ENCODE measurements at regions not wholly inside any gene's neighbourhood (a gene's known extent, or its start where the extent isn't known, plus 50 kb on each side); places are given as distances from the start of the nearest gene placed in this dataset. TPM values are rescaled to one million over a fixed set of nuclear protein-coding genes. Genes with fewer than 3 reads are reported as not detected.

DNA sequence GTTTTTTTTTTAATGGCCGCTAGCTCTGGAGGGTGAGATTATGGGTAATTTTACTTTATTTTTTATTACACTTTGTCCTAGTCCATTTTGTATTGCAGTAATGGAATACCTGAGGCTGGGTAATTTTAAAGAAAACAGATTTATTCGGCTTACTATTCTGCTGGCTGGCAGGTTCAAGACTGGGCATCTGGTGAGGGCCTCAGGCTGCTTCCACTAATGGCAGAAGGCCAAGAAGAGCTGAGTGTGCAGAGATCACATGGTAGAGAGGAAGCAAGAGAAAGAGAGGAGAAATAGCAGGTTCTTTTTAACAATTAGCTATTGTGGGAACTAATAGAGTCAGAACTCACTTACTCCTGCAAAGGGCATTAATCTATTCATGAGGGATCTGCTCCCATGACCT, 52.4 kb upstream of the ARHGAP28 start:
- Histone ChIP-seq H3K79me1 (replicated peaks; ENCODE audit: low read length, poor library complexity, severe bottlenecking) (no peaks in the 10 kb centered on the region), H4K8ac (ENCODE audit: low read length) (no peak overlapping the region), H2AFZ (ENCODE audit: low read depth, low read length) (no peak overlapping the region), H3K4me1 (ENCODE audit: control insufficient read depth, insufficient read depth, low read depth, low read length) (peaks cover 1% of the 10 kb centered on the region), H3K4me2 (ENCODE audit: low read length, poor library complexity, severe bottlenecking) (no peak overlapping the region), H3K27ac (ENCODE audit: low read length, poor library complexity, severe bottlenecking) (no peak overlapping the region), H3K18ac (ENCODE audit: low read depth in 1 of 2, low read length in 2 of 2) (no peak overlapping the region), H2BK5ac (ENCODE audit: low read depth, low read length, poor library complexity, severe bottlenecking) (no peak overlapping the region), H2BK12ac (ENCODE audit: low read length in 2 of 2) (no peak overlapping the region), H3K4ac (ENCODE audit: low read depth in 1 of 2, low read length in 2 of 2) (no peak overlapping the region), H4K91ac (ENCODE audit: low read length) (no peak overlapping the region), H2AK5ac (ENCODE audit: low read length, severe bottlenecking) (no peak overlapping the region), H3K4me3 (ENCODE audit: insufficient read depth in 1 of 2, low read depth in 1 of 2, low read length in 2 of 2) (no peak overlapping the region), H3K36me3 (ENCODE audit: control insufficient read depth in 1 of 2, insufficient read depth in 2 of 2, low read depth in 1 of 2, low read length in 2 of 2) (no peaks in the 10 kb centered on the region), H3K14ac (ENCODE audit: low read length in 2 of 2) (no peak overlapping the region), H3K27me3 (ENCODE audit: control insufficient read depth in 1 of 2, insufficient read depth in 1 of 2, low read length in 2 of 2) (no peaks in the 10 kb centered on the region), H3K23ac (ENCODE audit: low read length in 2 of 2) (no peak overlapping the region), H2BK120ac (ENCODE audit: low read depth, low read length) (no peak overlapping the region), H3K9me3 (ENCODE audit: control insufficient read depth, low read length) (no peaks in the 10 kb centered on the region), H2BK15ac (ENCODE audit: low read depth, poor library complexity, severe bottlenecking) (no peak overlapping the region), H3K9ac (ENCODE audit: low read length) (no peak overlapping the region)
- DNase-seq: no peak
- WGBS: 93% methylated on average over 1 of the region's 2 CpGs

DNA sequence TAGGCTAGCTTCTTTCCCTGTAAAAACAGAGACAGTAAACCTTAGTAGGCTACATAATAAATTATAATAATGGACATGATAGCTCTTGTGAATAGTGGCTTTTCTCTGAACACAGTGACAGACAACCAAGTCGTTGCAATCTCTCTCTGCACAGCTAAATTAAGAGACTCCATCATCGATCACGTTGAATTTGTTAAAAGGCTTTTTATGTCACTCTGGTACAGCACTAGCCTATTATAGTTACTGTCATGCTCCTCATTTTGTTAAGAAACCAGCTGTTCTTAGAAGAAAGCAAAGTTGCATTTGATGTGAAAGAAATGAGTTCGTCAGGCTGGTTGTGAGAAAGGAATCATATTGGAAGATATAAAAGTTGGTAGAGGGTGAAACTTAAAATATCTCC, 50.3 kb upstream of the ARHGAP28 start:
- no peak overlapping the region for H2AFZ ChIP-seq (ENCODE audit: low read depth, low read length)
- H4K91ac ChIP-seq (ENCODE audit: low read length): no peak overlapping the region
- no peaks in the 10 kb centered on the region for H3K9me3 ChIP-seq (ENCODE audit: control insufficient read depth, low read length)
- H3K14ac ChIP-seq (ENCODE audit: low read length in 2 of 2): no peak overlapping the region
- H3K18ac ChIP-seq (ENCODE audit: low read depth in 1 of 2, low read length in 2 of 2): no peak overlapping the region
- H3K27ac ChIP-seq (ENCODE audit: low read length, poor library complexity, severe bottlenecking): no peak overlapping the region
- H3K27me3 ChIP-seq (ENCODE audit: control insufficient read depth in 1 of 2, insufficient read depth in 1 of 2, low read length in 2 of 2): peaks cover 0 to 5% of the 10 kb centered on the region in 2 experiments
- WGBS: 87% methylated on average over 4 of the region's 4 CpGs
- no peak overlapping the region for H2AK5ac ChIP-seq (ENCODE audit: low read length, severe bottlenecking)
- no peak overlapping the region for H2BK15ac ChIP-seq (ENCODE audit: low read depth, poor library complexity, severe bottlenecking)
- H3K36me3 ChIP-seq (ENCODE audit: control insufficient read depth in 1 of 2, insufficient read depth in 2 of 2, low read depth in 1 of 2, low read length in 2 of 2): no peaks in the 10 kb centered on the region
- H2BK12ac ChIP-seq (ENCODE audit: low read length in 2 of 2): no peak overlapping the region
- H2BK5ac ChIP-seq (ENCODE audit: low read depth, low read length, poor library complexity, severe bottlenecking): no peak overlapping the region
- DNase-seq: no peak
- H3K79me1 ChIP-seq (replicated peaks; ENCODE audit: low read length, poor library complexity, severe bottlenecking): no peaks in the 10 kb centered on the region
- H3K4me1 ChIP-seq (ENCODE audit: control insufficient read depth, insufficient read depth, low read depth, low read length): no peaks in the 10 kb centered on the region
- no peak overlapping the region for H2BK120ac ChIP-seq (ENCODE audit: low read depth, low read length)
- H4K8ac ChIP-seq (ENCODE audit: low read length): no peak overlapping the region
- no peak overlapping the region for H3K23ac ChIP-seq (ENCODE audit: low read length in 2 of 2)
- H3K4me2 ChIP-seq (ENCODE audit: low read length, poor library complexity, severe bottlenecking): no peak overlapping the region
- H3K4ac ChIP-seq (ENCODE audit: low read depth in 1 of 2, low read length in 2 of 2): no peak overlapping the region
- no peak overlapping the region for H3K9ac ChIP-seq (ENCODE audit: low read length)
- no peak overlapping the region for H3K4me3 ChIP-seq (ENCODE audit: insufficient read depth in 1 of 2, low read depth in 1 of 2, low read length in 2 of 2)

Small RNAs in the stretch of these regions (small RNA-seq; reads per million reads assigned to genes)
- not detected for gene RN7SL282P (ENCODE audit: low read depth)

Measured in mesenchymal stem cell (in vitro differentiated cells and primary cell).